NT2/D1 (cell line): ENCODE measurements at regions not wholly inside any gene's neighbourhood (a gene's known extent, or its start where the extent isn't known, plus 50 kb on each side); places are given as distances from the start of the nearest gene placed in this dataset.

Source experiments
- DNase-seq: peaks from one replicate; pipeline ENCODE4 v3.0.0-alpha.2; 2011; ENCODE audit warnings: low read depth, low spot score
- H3K27me3 ChIP-seq: 2 replicates; pipeline ENCODE4 v1.6.0; 2011; ENCODE audit warnings: mild to moderate bottlenecking; ENCODE audit not compliant: insufficient read length, insufficient read depth
- H3K36me3 ChIP-seq: 2 replicates; pipeline ENCODE4 v1.6.1; 2011; ENCODE audit warnings: mild to moderate bottlenecking, low read length, mixed read lengths; ENCODE audit not compliant: insufficient read depth, insufficient read length
- H3K4me1 ChIP-seq: 2 replicates; pipeline ENCODE4 v1.5.1; 2011; ENCODE audit not compliant: insufficient read depth, insufficient read length
- H3K4me3 ChIP-seq: 2 replicates; pipeline ENCODE4 v1.5.1; 2011; ENCODE audit warnings: low read depth; ENCODE audit not compliant: insufficient read length
- H3K9ac ChIP-seq: 2 replicates; pipeline ENCODE4 v1.6.0; 2011; ENCODE audit warnings: low read depth; ENCODE audit not compliant: insufficient read length
- H3K9me3 ChIP-seq: 2 replicates; pipeline ENCODE4 v1.5.1; 2011; ENCODE audit warnings: mild to moderate bottlenecking, low read length; ENCODE audit not compliant: insufficient read depth
- SUZ12 ChIP-seq: IDR thresholded peaks from 2 replicates; pipeline ENCODE4 v1.6.1; 2011; ENCODE audit not compliant: insufficient read length, insufficient read depth; ENCODE audit errors: extremely low read depth
- YY1 ChIP-seq: IDR thresholded peaks from 2 replicates; pipeline ENCODE4 v1.6.1; 2011; ENCODE audit not compliant: insufficient read length, insufficient read depth
- ZNF274 ChIP-seq: IDR thresholded peaks from 2 replicates; pipeline ENCODE4 v1.6.1; 2011; ENCODE audit warnings: mild to moderate bottlenecking, low read depth, low read length

DNA sequence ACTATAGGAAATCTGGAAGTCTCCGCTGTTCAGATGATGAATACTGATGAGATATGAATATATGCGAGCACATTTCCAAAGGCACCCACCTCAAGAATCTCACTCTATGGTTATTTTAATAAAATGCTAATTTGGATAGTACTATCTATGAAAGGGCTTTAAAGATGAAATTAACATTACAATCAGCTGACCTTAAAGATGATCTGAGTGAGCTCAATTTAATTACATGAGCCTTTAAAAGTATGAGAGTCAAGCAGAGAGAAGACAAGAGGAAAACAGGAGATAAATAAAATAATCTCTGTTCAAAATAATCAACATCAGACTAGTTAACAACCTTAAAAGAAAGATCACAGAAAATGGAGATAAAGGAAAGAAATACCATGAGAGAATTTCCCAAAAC, 474.1 kb upstream of the TUSC1 start:
- H3K9ac ChIP-seq, result no peak overlapping the region
- no peaks in the 10 kb centered on the region for H3K4me1 ChIP-seq
- TF ChIP-seq ZNF274 (no peak), SUZ12 (no peak)
- no peaks in the 10 kb centered on the region for H3K27me3 ChIP-seq
- H3K36me3 ChIP-seq, result no peaks in the 10 kb centered on the region
- DNase-seq, result no peak
- H3K4me3 ChIP-seq, result no peak overlapping the region
- H3K9me3 ChIP-seq, result no peaks in the 10 kb centered on the region

DNA sequence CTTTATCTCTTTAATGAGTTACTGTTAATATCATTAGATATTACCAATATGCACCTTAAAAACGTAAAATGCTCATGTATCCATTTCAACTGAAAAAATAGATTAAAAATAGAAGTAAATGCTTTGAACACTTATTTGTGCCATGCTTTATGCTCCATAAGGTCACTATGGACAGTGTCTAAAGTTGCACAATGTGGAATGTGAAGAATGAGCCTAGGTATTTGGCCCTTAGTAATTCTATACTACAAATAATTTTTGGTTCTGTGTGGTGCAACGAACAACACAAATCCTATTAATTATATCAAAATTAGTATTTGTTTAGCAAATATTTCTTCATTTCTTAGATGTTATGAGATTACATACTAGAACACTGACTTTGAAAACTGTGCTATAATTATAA, 469.9 kb upstream of the TUSC1 start:
- Histone ChIP-seq H3K9me3 (no peaks in the 10 kb centered on the region; the same call in 1 of the 2 replicates), H3K27me3 (no peaks in the 10 kb centered on the region), H3K4me3 (no peak overlapping the region), H3K36me3 (no peaks in the 10 kb centered on the region), H3K4me1 (no peaks in the 10 kb centered on the region), H3K9ac (no peak overlapping the region)
- no peak for TF ChIP-seq ZNF274
- no peak for TF ChIP-seq SUZ12
- TF ChIP-seq YY1, result no peak
- DNase-seq, result no peak

DNA sequence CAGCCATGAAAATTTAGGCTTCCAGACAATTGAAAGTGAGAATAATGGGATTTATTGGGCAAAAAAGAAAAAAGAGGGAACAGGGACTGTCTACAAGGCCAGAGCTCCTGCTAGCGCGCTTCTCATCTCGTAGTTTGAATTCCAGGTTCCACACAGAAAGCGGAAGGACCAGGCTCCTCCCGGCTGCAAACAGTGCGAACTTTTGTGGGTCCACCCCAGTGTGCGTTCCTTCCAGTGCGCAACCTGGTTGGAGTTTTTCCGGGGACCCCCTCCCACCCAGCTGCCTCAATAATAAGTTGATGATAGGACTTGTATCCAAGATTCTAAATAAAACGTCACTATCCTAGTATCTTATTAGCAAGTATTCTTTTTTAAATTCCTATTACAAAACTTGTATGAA, 467.7 kb upstream of the TUSC1 start:
- Histone ChIP-seq H3K9ac (no peak overlapping the region), H3K36me3 (no peaks in the 10 kb centered on the region), H3K27me3 (no peaks in the 10 kb centered on the region), H3K9me3 (no peaks in the 10 kb centered on the region; the same call in 1 of the 2 replicates), H3K4me3 (no peak overlapping the region), H3K4me1 (no peaks in the 10 kb centered on the region)
- no peak for TF ChIP-seq SUZ12
- no peak for TF ChIP-seq ZNF274
- no peak for TF ChIP-seq YY1
- no peak for DNase-seq

DNA sequence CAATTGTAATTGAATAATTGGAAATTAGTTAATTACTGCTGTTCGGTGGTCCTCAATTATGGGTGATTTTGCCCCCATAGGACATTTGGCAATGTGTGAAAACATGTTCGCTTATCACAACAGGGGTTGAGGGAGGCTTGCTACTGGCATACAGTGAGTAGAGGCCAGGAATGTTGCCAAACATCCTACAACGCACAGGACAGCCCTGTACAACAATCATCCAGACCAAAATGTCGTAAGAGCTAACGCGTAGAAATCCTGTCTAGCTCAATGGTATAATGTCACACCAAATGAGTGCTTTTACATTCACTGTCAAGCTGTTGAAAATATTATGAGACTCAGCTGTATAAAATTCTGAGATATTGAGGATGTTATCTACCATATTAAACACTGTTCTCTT, 464.4 kb upstream of the TUSC1 start:
- Histone ChIP-seq H3K27me3 (no peaks in the 10 kb centered on the region), H3K9me3 (no peaks in the 10 kb centered on the region; the same call in 1 of the 2 replicates), H3K4me3 (no peak overlapping the region), H3K9ac (no peak overlapping the region), H3K36me3 (no peaks in the 10 kb centered on the region), H3K4me1 (no peaks in the 10 kb centered on the region)
- no peak for DNase-seq
- TF ChIP-seq ZNF274, result no peak
- TF ChIP-seq YY1, result no peak
- TF ChIP-seq SUZ12, result no peak

DNA sequence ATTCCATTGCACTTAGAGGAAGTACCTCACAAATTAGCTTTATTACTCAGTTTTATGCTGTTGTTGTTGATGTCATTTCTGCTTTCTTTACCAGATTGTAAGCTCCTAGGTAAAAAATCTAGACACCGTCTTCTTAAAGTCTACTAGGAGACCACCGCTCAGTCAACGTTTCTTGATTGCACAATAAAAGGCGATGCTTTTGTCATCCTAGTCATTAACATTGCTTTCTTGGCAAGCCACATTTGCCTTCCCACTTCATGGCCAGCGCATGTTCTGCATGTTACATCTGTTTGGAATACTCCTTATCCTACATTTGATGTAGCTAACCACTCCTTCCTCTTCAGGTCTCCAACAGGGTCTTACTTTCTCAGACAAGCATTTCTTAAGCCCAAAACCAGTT, 464.0 kb upstream of the TUSC1 start:
- DNase-seq, result no peak
- Histone ChIP-seq H3K36me3 (no peaks in the 10 kb centered on the region), H3K27me3 (no peaks in the 10 kb centered on the region), H3K9me3 (no peaks in the 10 kb centered on the region; the same call in 1 of the 2 replicates), H3K9ac (no peak overlapping the region), H3K4me3 (no peak overlapping the region), H3K4me1 (no peaks in the 10 kb centered on the region)
- TF ChIP-seq ZNF274, result no peak
- TF ChIP-seq SUZ12, result no peak
- TF ChIP-seq YY1, result no peak

DNA sequence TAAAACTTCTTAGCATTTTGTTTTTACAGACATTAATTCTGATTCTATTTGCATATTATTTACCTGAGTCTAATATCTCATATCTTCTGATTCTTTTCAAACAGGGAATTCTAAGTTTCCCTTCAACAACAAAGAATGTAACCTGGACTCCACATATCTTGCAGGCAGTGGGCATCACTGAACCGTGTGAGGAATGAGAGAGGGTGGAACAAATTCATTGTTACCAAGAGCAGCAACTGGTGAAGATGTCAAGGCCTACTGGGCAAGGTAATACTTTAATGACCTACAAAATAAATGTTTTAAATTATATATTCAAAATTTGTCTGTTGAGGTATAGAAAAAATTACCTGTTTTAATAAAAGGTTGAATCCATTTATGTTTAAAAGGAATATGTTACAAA, 455.3 kb upstream of the TUSC1 start:
- DNase-seq, result no peak
- Histone ChIP-seq H3K36me3 (no peaks in the 10 kb centered on the region), H3K4me1 (no peaks in the 10 kb centered on the region), H3K9me3 (no peaks in the 10 kb centered on the region), H3K9ac (no peak overlapping the region), H3K4me3 (no peak overlapping the region), H3K27me3 (no peaks in the 10 kb centered on the region)
- TF ChIP-seq ZNF274 (no peak), SUZ12 (no peak), YY1 (no peak)

DNA sequence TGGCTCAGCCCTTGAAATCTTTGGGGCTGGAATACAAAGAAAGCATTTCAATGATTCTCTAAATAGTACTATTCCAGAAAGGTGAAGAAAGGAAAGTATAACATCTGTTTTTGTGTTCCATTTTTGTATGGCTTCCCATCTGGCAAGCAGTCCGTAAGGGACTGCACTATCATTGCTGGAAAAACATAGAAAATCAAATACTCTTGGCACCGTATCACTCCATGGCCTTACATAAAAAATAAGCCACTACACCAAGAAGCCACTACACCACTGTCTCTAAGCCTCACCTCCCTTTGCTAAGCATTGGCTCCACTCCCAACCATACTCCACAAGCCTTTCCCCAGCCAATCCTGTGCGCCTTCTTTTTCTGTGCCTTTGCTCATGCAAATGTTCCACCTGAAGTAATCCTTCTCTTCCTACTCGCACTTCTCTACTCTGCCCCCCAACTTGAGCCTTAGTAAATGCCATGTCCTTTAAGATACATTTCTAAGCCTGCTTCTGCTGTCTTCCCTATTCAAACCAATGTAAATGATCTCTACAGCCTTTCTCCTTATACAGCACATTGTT, 454.6 kb upstream of the TUSC1 start:
- H3K36me3 ChIP-seq, result no peaks in the 10 kb centered on the region
- H3K9me3 ChIP-seq, result no peaks in the 10 kb centered on the region
- no peaks in the 10 kb centered on the region for H3K4me1 ChIP-seq
- no peaks in the 10 kb centered on the region for H3K27me3 ChIP-seq
- no peak overlapping the region for H3K4me3 ChIP-seq
- TF ChIP-seq ZNF274 (no peak), YY1 (no peak), SUZ12 (no peak)
- no peak for DNase-seq
- H3K9ac ChIP-seq, result no peak overlapping the region

DNA sequence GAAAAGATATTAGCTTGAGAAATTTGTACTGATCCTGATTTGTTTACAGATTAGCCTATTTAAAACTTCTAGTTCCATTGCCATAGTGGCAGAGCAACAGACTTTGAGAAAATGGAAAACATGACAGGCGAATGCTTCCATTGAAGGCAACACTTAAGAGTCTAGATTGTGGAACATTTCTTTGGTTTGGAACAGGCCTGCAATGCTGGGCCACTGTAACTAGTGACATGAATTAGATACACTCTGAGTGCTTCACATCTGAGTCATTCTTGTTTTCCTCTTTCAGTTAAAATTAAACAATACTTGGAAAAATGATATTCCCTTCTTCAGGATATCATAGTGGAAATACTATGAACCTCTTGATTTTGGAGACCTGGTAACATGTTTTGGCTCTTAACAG, 453.6 kb upstream of the TUSC1 start:
- no peaks in the 10 kb centered on the region for H3K27me3 ChIP-seq
- H3K4me3 ChIP-seq, result no peak overlapping the region
- H3K9ac ChIP-seq, result no peak overlapping the region
- no peaks in the 10 kb centered on the region for H3K9me3 ChIP-seq
- no peak for DNase-seq
- TF ChIP-seq ZNF274 (no peak), YY1 (no peak), SUZ12 (no peak)
- H3K36me3 ChIP-seq, result no peaks in the 10 kb centered on the region
- H3K4me1 ChIP-seq, result no peaks in the 10 kb centered on the region
